Erythroblast (primary cell): ENCODE measurements at regions not wholly inside any gene's neighbourhood (a gene's known extent, or its start where the extent isn't known, plus 50 kb on each side); places are given as distances from the start of the nearest gene placed in this dataset.

Experiments used
- GATA1 ChIP-seq: IDR thresholded peaks from 2 replicates; pipeline ENCODE4 v1.6.1; 2011; ENCODE audit warnings: low read depth, mild to moderate bottlenecking, control low read depth, low read length, moderate library complexity
- POLR2A ChIP-seq: IDR thresholded peaks from 2 replicates; pipeline ENCODE4 v1.6.1; 2011; ENCODE audit warnings: mild to moderate bottlenecking, low read length

DNA sequence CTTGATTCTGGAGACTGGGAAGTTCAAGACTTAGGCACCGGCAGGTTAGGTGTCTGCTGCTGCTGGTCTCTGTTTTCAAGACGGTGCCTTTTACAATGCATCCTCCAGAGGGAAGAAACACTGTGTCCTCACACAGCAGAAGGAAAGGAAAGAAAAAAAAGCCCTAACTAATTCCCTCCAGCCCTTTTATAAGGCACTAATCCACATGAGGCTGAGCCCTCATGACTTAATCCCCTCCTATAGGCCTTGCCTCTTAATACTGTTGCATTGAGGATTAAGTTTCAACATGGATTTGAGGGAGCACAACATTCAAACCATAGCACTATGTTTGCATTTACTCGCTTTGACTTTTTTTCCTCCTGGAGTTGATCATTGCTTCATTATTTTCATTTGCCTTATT, 585.9 kb downstream of the TLR4 start:
- TF ChIP-seq POLR2A: no peak
- no peak for TF ChIP-seq GATA1
